H9 (cell line): ENCODE measurements at regions not wholly inside any gene's neighbourhood (a gene's known extent, or its start where the extent isn't known, plus 50 kb on each side); places are given as distances from the start of the nearest gene placed in this dataset.

Experiments used
- DNase-seq: peaks from one replicate; pipeline ENCODE4 v3.0.0-alpha.2; 2017
- H2AFZ ChIP-seq: one replicate; pipeline ENCODE4 v1.6.1; 2013; ENCODE audit warnings: mild to moderate bottlenecking, low read length, control low read depth, moderate library complexity
- H2AK5ac ChIP-seq: 2 replicates; pipeline ENCODE4 v1.6.1; 2013; ENCODE audit warnings: low read length, control low read depth, mixed read lengths; ENCODE audit not compliant: insufficient read length
- H2BK120ac ChIP-seq: one replicate; pipeline ENCODE4 v1.6.1; 2013; ENCODE audit warnings: low read depth, mild to moderate bottlenecking, low read length, control low read depth, inconsistent platforms; ENCODE audit not compliant: poor library complexity, severe bottlenecking
- H2BK12ac ChIP-seq: 2 replicates; pipeline ENCODE4 v1.6.1; 2013; ENCODE audit warnings: low read length, control low read depth, mixed read lengths, low read depth; ENCODE audit not compliant: insufficient read length
- H2BK15ac ChIP-seq: 2 replicates; pipeline ENCODE4 v1.6.1; 2013; ENCODE audit warnings: low read depth, low read length, control low read depth
- H2BK20ac ChIP-seq: one replicate; pipeline ENCODE4 v1.6.1; 2013; ENCODE audit warnings: low read depth, mild to moderate bottlenecking, low read length, control low read depth, inconsistent platforms; ENCODE audit not compliant: poor library complexity, severe bottlenecking
- H2BK5ac ChIP-seq: 2 replicates; pipeline ENCODE4 v1.6.1; 2013; ENCODE audit warnings: low read length, control low read depth, mixed read lengths; ENCODE audit not compliant: insufficient read length
- H3K14ac ChIP-seq: 2 replicates; pipeline ENCODE4 v1.6.1; 2013; ENCODE audit warnings: low read length, control low read depth; ENCODE audit not compliant: insufficient read depth
- H3K18ac ChIP-seq: 2 replicates; pipeline ENCODE4 v1.6.1; 2013; ENCODE audit warnings: low read depth, mild to moderate bottlenecking, mixed read lengths, low read length, control low read depth; ENCODE audit not compliant: insufficient read length
- H3K23ac ChIP-seq: 2 replicates; pipeline ENCODE4 v1.6.1; 2013; ENCODE audit warnings: low read length, control low read depth, mixed read lengths, low read depth; ENCODE audit not compliant: insufficient read length
- H3K23me2 ChIP-seq: 2 replicates; pipeline ENCODE4 v1.6.1; 2013; ENCODE audit warnings: low read depth, mild to moderate bottlenecking, mixed read lengths, low read length, control low read depth; ENCODE audit not compliant: insufficient read length, poor library complexity, severe bottlenecking
- H3K27ac ChIP-seq: 2 replicates; pipeline ENCODE4 v1.5.1; 2013; ENCODE audit warnings: low read length, control low read depth, mixed read lengths, low read depth; ENCODE audit not compliant: insufficient read length
- H3K27me3 ChIP-seq: 2 replicates; pipeline ENCODE4 v1.6.1; 2013; ENCODE audit warnings: low read length, control low read depth, inconsistent platforms; ENCODE audit not compliant: insufficient read depth
- H3K4ac ChIP-seq: 2 replicates; pipeline ENCODE4 v1.6.1; 2013; ENCODE audit warnings: low read depth, mild to moderate bottlenecking, control low read depth, inconsistent platforms, low read length, moderate library complexity
- H3K4me1 ChIP-seq: 2 replicates; pipeline ENCODE4 v1.6.1; 2013; ENCODE audit warnings: low read length, control low read depth, inconsistent platforms; ENCODE audit not compliant: insufficient read depth
- H3K4me2 ChIP-seq: 2 replicates; pipeline ENCODE4 v1.6.1; 2013; ENCODE audit warnings: low read length, control low read depth, mixed read lengths; ENCODE audit not compliant: insufficient read length, insufficient read depth
- H3K56ac ChIP-seq: 2 replicates; pipeline ENCODE4 v1.6.1; 2013; ENCODE audit warnings: low read depth, mild to moderate bottlenecking, mixed read lengths, low read length, control low read depth; ENCODE audit not compliant: insufficient read length
- H3K79me1 ChIP-seq: 2 replicates; pipeline ENCODE4 v1.6.1; 2013; ENCODE audit warnings: low read depth, mild to moderate bottlenecking, moderate library complexity, low read length, control low read depth, inconsistent platforms; ENCODE audit not compliant: insufficient read depth, poor library complexity, severe bottlenecking
- H3K79me2 ChIP-seq: 2 replicates; pipeline ENCODE4 v1.6.1; 2013; ENCODE audit warnings: low read length, control low read depth, inconsistent platforms; ENCODE audit not compliant: insufficient read depth
- H3K9ac ChIP-seq: 2 replicates; pipeline ENCODE4 v1.6.1; 2013; ENCODE audit warnings: low read length, control low read depth, mixed read lengths; ENCODE audit not compliant: insufficient read length; ENCODE audit errors: extremely low read depth
- H3K9me3 ChIP-seq: one replicate; pipeline ENCODE4 v1.6.1; 2013; ENCODE audit warnings: low read depth, low read length, inconsistent platforms; ENCODE audit not compliant: control insufficient read depth
- H3T11ph ChIP-seq: one replicate; pipeline ENCODE4 v1.6.1; 2013; ENCODE audit warnings: mild to moderate bottlenecking, low read length, control low read depth, inconsistent platforms
- H4K20me1 ChIP-seq: one replicate; pipeline ENCODE4 v1.6.1; 2013; ENCODE audit not compliant: control insufficient read depth, insufficient read length, insufficient read depth
- H4K5ac ChIP-seq: 2 replicates; pipeline ENCODE4 v1.6.1; 2013; ENCODE audit warnings: low read depth, mild to moderate bottlenecking, mixed read lengths, low read length, control low read depth; ENCODE audit not compliant: insufficient read length
- H4K8ac ChIP-seq: replicated peaks from 2 replicates; pipeline ENCODE4 v1.6.1; 2013; ENCODE audit warnings: low read length, control low read depth, mixed read lengths, low read depth; ENCODE audit not compliant: insufficient read length
- H4K91ac ChIP-seq: 2 replicates; pipeline ENCODE4 v1.6.1; 2013; ENCODE audit warnings: low read depth, mild to moderate bottlenecking, moderate library complexity, mixed read lengths, low read length, control low read depth; ENCODE audit not compliant: insufficient read length
- H3K27ac Mint-ChIP-seq, 3 experiments: 2 replicates in 2 of 3; 3 replicates in 1 of 3; pipeline ENCODE4 v1.8.0; 2020 to 2021; ENCODE audit warnings: mixed read lengths in 3 of 3, mild to moderate bottlenecking in 1 of 3, moderate library complexity in 1 of 3
- H3K27me3 Mint-ChIP-seq: 2 replicates; pipeline ENCODE4 v1.8.0; 2021; ENCODE audit warnings: low read depth, mild to moderate bottlenecking, moderate library complexity, mixed read lengths
- H3K36me3 Mint-ChIP-seq, 3 experiments: 2 replicates in 2 of 3; 3 replicates in 1 of 3; pipeline ENCODE4 v1.8.0; 2020 to 2021; ENCODE audit warnings: low read depth in 3 of 3, mixed read lengths in 3 of 3; ENCODE audit not compliant: insufficient read depth in 1 of 3
- H3K4me1 Mint-ChIP-seq, 2 experiments: 2 replicates each; pipeline ENCODE4 v1.8.0; 2020; ENCODE audit warnings: mixed read lengths in 2 of 2
- H3K4me3 Mint-ChIP-seq, 2 experiments: 2 replicates in 1 of 2; 3 replicates in 1 of 2; pipeline ENCODE4 v1.8.0; 2020 to 2021; ENCODE audit warnings: mild to moderate bottlenecking in 2 of 2, mixed read lengths in 2 of 2, moderate library complexity in 1 of 2
- H3K9me3 Mint-ChIP-seq, 2 experiments: 2 replicates in 1 of 2; 3 replicates in 1 of 2; pipeline ENCODE4 v1.8.0; 2020; ENCODE audit warnings: mild to moderate bottlenecking in 2 of 2, mixed read lengths in 2 of 2, moderate library complexity in 1 of 2
- CTCF ChIP-seq: fragments of 200-600 bp; sonication (generic); conservative IDR thresholded peaks from 3 replicates; pipeline ENCODE4 v1.8.0; 2021; ENCODE audit warnings: antibody characterized with exemption, mild to moderate bottlenecking
- WGBS: extraction: QIAGEN DNeasy Blood & Tissue Kit; methylation state at CpG from one replicate; pipeline ENCODE4 v1.1.7; 2013; ENCODE audit warnings: missing lambda C conversion rate, low lambda C conversion rate, mixed read lengths; ENCODE audit not compliant: insufficient read length; ENCODE audit errors: extremely low coverage; 5-methylcytosine and 5-hydroxymethylcytosine counted together

- Histone ChIP-seq H2BK15ac (no peak overlapping the region), H4K91ac (no peak overlapping the region), H3K4me1 (peaks cover 3% of the 10 kb centered on the region; the same call in 1 of the 2 replicates), H3K9me3 (no peaks in the 10 kb centered on the region), H2BK120ac (no peak overlapping the region), H2BK5ac (no peak overlapping the region), H3K23ac (no peak overlapping the region), H3K27ac (no peak overlapping the region), H3K56ac (no peak overlapping the region), H3T11ph (no peak overlapping the region), H2AK5ac (no peak overlapping the region), H3K4me2 (no peak overlapping the region), H3K79me1 (no peaks in the 10 kb centered on the region), H4K20me1 (no peaks in the 10 kb centered on the region), H4K5ac (no peak overlapping the region), H2AFZ (no peak overlapping the region), H3K27me3 (no peaks in the 10 kb centered on the region), H3K18ac (no peak overlapping the region), H3K23me2 (peaks cover 3% of the 10 kb centered on the region), H3K4ac (no peak overlapping the region), H2BK12ac (no peak overlapping the region), H3K14ac (no peak overlapping the region), H4K8ac (no peak overlapping the region), H2BK20ac (no peak overlapping the region), H3K79me2 (no peaks in the 10 kb centered on the region), H3K9ac (no peak overlapping the region)
- Mint-ChIP-seq H3K4me1 (peaks cover 14 to 17% of the 10 kb centered on the region in 2 experiments), H3K36me3 (peaks cover 0 to 4% (median 0%) of the 10 kb centered on the region in 3 experiments; a peak in 1 of 7 replicates), H3K9me3 (peaks cover 3 to 4% of the 10 kb centered on the region in 2 experiments; a peak in 4 of 5 replicates), H3K4me3 (no peak overlapping the region), H3K27ac (no peak overlapping the region), H3K27me3 (no peaks in the 10 kb centered on the region)
- WGBS = no CpG with 5 or more reads among the region's 1 CpG
- no peak for DNase-seq
- no peak for TF ChIP-seq CTCF
Measured at GRCh38 chr12:16110596-16110995, 166.9 kb downstream of the SLC15A5 start.
